HG03442 (cell line): ENCODE measurements at regions not wholly inside any gene's neighbourhood (a gene's known extent, or its start where the extent isn't known, plus 50 kb on each side); places are given as distances from the start of the nearest gene placed in this dataset.

Source experiments
- ATAC-seq: cut with Tn5 transposase; IDR thresholded peaks from one replicate; pipeline ENCODE4 v1.9.1; 2021; ENCODE audit warnings: mild to moderate bottlenecking, moderate library complexity; ENCODE audit not compliant: unreplicated experiment

GRCh38 chr11:121703201-121703600 lies 250.4 kb upstream of the SORL1-AS1 start:
- no peak for ATAC-seq

- ATAC-seq: no peak
These were observed 248.2 kb upstream of the SORL1-AS1 start for GRCh38 chr11:121700968-121701367.

GRCh38 chr11:121699801-121700200 lies 247.0 kb upstream of the SORL1-AS1 start:
- no peak for ATAC-seq

GRCh38 chr11:121696931-121697670 lies 244.3 kb upstream of the SORL1-AS1 start:
- no peak for ATAC-seq

- ATAC-seq: no peak
These were observed 243.6 kb upstream of the SORL1-AS1 start for GRCh38 chr11:121696177-121696871.

GRCh38 chr11:121692236-121692635 lies 239.5 kb upstream of the SORL1-AS1 start:
- ATAC-seq: no peak

- ATAC-seq: no peak
These were observed 236.3 kb upstream of the SORL1-AS1 start for GRCh38 chr11:121688860-121689614.

GRCh38 chr11:121688055-121688491 lies 235.3 kb upstream of the SORL1-AS1 start:
- no peak for ATAC-seq

GRCh38 chr11:121683791-121684190 lies 231.0 kb upstream of the SORL1-AS1 start:
- ATAC-seq: no peak
